ENCODE measurements at regions not wholly inside any gene's neighbourhood (a gene's known extent, or its start where the extent isn't known, plus 50 kb on each side); places are given as distances from the start of the nearest gene placed in this dataset.

DNA sequence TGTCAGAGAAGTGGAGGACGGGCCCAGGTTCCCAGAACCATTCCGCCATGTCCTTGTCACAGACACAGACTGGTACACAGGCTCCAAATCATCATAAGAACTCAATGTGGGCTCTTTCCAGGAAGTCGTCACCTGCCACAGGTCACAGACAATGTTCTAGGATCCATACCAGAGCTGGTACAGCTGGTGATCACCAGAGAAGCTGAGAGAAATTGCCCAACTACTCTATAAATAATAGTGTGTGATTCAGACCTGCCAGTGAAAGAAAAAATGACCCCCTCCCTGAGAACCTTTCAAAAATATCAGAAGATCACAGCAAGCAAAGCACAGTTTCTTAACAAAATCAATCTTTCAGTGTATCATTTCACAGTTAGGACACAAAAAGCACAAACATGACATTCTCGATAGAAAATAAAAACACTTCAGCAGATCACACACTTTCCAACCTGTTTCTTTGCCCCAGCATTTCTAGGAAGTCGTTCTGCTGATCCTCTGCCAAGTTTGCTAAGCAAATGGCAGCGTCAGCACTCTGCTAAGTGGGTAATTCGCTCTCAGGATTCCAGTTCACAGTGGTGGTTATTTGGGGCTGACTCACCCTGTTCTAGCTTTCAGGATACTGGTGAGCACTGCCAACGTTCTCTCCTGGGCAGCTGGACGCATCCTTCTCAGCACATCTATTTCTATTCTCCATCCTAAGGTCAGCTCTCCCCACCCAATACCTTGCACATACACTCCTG lies 223.3 kb upstream of the SFSWAP start:
- no peak overlapping the region for H3K4me3 ChIP-seq
- WGBS, 2 donors: 31 to 45% methylated on average over 9 of the region's 9 CpGs
- ATAC-seq (ENCODE audit: insufficient read depth, low FRiP score) (peak; percentile 67), DNase-seq (peak in 2 of 3 donors; percentile 19 to 30)
- no peak for TF ChIP-seq CTCF (IDR thresholded peaks at IDR 0.05; ENCODE audit: control extremely low read depth, extremely low read depth)
- peaks cover 0 to 7% (median 0%) of the 10 kb centered on the region in 3 donors for H3K27me3 ChIP-seq (ENCODE audit: control insufficient read depth in 3 of 3, insufficient read depth in 3 of 3, low read length in 2 of 3)
- no peak overlapping the region for H3K9ac ChIP-seq (ENCODE audit: insufficient read depth in 1 of 2, low read length in 2 of 2)
- no peak overlapping the region for H3K27ac ChIP-seq (ENCODE audit: low read depth in 1 of 2, low read length in 1 of 2)
- H3K9me3 ChIP-seq (ENCODE audit: control insufficient read depth in 4 of 4, insufficient read depth in 3 of 4, low read length in 3 of 4): no peaks in the 10 kb centered on the region
- no peaks in the 10 kb centered on the region for H3K4me1 ChIP-seq (ENCODE audit: control insufficient read depth in 5 of 5, insufficient read depth in 5 of 5, low read length in 5 of 5)
- H3K36me3 ChIP-seq (ENCODE audit: control insufficient read depth in 4 of 4, insufficient read depth in 4 of 4, low read length in 4 of 4): no peaks in the 10 kb centered on the region

- no peak for TF ChIP-seq CTCF (IDR thresholded peaks at IDR 0.05; ENCODE audit: control extremely low read depth, extremely low read depth)
These were observed 221.2 kb upstream of the SFSWAP start for GRCh38 chr12:131489718-131490117.

GRCh38 chr12:131491155-131491554 lies 219.7 kb upstream of the SFSWAP start:
- no peak for DNase-seq
- Histone ChIP-seq H3K36me3 (ENCODE audit: control insufficient read depth in 4 of 4, insufficient read depth in 4 of 4, low read length in 4 of 4) (no peaks in the 10 kb centered on the region), H3K4me1 (ENCODE audit: control insufficient read depth in 5 of 5, insufficient read depth in 5 of 5, low read length in 5 of 5) (no peaks in the 10 kb centered on the region), H3K9me3 (ENCODE audit: control insufficient read depth in 4 of 4, insufficient read depth in 3 of 4, low read length in 3 of 4) (no peaks in the 10 kb centered on the region), H3K27me3 (ENCODE audit: control insufficient read depth in 3 of 3, insufficient read depth in 3 of 3, low read length in 2 of 3) (peaks cover 0 to 17% (median 0%) of the 10 kb centered on the region in 3 donors), H3K9ac (ENCODE audit: insufficient read depth in 1 of 2, low read length in 2 of 2) (no peak overlapping the region), H3K4me3 (no peak overlapping the region), H3K27ac (ENCODE audit: low read depth in 1 of 2, low read length in 1 of 2) (no peak overlapping the region)
- WGBS, 2 donors: 93 to 95% methylated on average over 1 of the region's 1 CpG
- ATAC-seq (ENCODE audit: insufficient read depth, low FRiP score): no peak
- no peak for TF ChIP-seq CTCF (IDR thresholded peaks at IDR 0.05; ENCODE audit: control extremely low read depth, extremely low read depth)

More at GRCh38 chr12:131489718-131490117, 221.2 kb upstream of the SFSWAP start:
- H3K4me3 ChIP-seq: no peak overlapping the region
- no peaks in the 10 kb centered on the region for H3K9me3 ChIP-seq (ENCODE audit: control insufficient read depth in 4 of 4, insufficient read depth in 3 of 4, low read length in 3 of 4)
- ATAC-seq (ENCODE audit: insufficient read depth, low FRiP score): no peak
- no peak overlapping the region for H3K27ac ChIP-seq (ENCODE audit: low read depth in 1 of 2, low read length in 1 of 2)
- H3K27me3 ChIP-seq (ENCODE audit: control insufficient read depth in 3 of 3, insufficient read depth in 3 of 3, low read length in 2 of 3): peaks cover 0 to 9% (median 0%) of the 10 kb centered on the region in 3 donors
- WGBS, 2 donors: 91 to 96% methylated on average over 3 of the region's 3 CpGs
- no peaks in the 10 kb centered on the region for H3K4me1 ChIP-seq (ENCODE audit: control insufficient read depth in 5 of 5, insufficient read depth in 5 of 5, low read length in 5 of 5)
- no peak overlapping the region for H3K9ac ChIP-seq (ENCODE audit: insufficient read depth in 1 of 2, low read length in 2 of 2)
- DNase-seq: no peak
- H3K36me3 ChIP-seq (ENCODE audit: control insufficient read depth in 4 of 4, insufficient read depth in 4 of 4, low read length in 4 of 4): no peaks in the 10 kb centered on the region
